Suprapubic skin (tissue), 4 donors: ENCODE measurements at regions not wholly inside any gene's neighbourhood (a gene's known extent, or its start where the extent isn't known, plus 50 kb on each side); places are given as distances from the start of the nearest gene placed in this dataset.

Experiments used
- DNase-seq, 2 donors: peaks; one replicate each; pipeline ENCODE4 v3.0.0-alpha.2; 2019; ENCODE audit warnings: low spot score in 2 of 2
- H3K27ac ChIP-seq: fragments of 200-600 bp; sonication (generic); one replicate; pipeline ENCODE4 v1.5.1; 2019
- H3K27me3 ChIP-seq: fragments of 200-600 bp; sonication (generic); one replicate; pipeline ENCODE4 v1.5.1; 2019
- H3K36me3 ChIP-seq: fragments of 200-600 bp; sonication (generic); one replicate; pipeline ENCODE4 v1.5.1; 2019
- H3K4me1 ChIP-seq: fragments of 200-600 bp; sonication (generic); one replicate; pipeline ENCODE4 v1.5.1; 2019
- H3K4me3 ChIP-seq: fragments of 200-600 bp; sonication (generic); one replicate; pipeline ENCODE4 v1.5.1; 2019; ENCODE audit warnings: mild to moderate bottlenecking
- H3K9me3 ChIP-seq: fragments of 200-600 bp; sonication (generic); one replicate; pipeline ENCODE4 v1.5.1; 2019
- CTCF ChIP-seq, 2 donors: fragments of 200-600 bp in 1 of 2; fragments of 450-650 bp in 1 of 2; sonication (generic) in 1 of 2; IDR thresholded peaks; one replicate each; pipeline ENCODE4 v1.5.1; 2016 to 2019; ENCODE audit warnings: antibody characterized with exemption in 2 of 2, mild to moderate bottlenecking in 1 of 2, moderate library complexity in 1 of 2
- EP300 ChIP-seq: sonication (generic); formaldehyde crosslinking; IDR thresholded peaks from one replicate; pipeline ENCODE4 v1.6.1; 2017; ENCODE audit warnings: antibody characterized with exemption
- POLR2A ChIP-seq, 2 donors: fragments of 450-650 bp; IDR thresholded peaks; one replicate each; pipeline ENCODE4 v1.6.1; 2017; ENCODE audit warnings: antibody characterized with exemption in 2 of 2, mild to moderate bottlenecking in 2 of 2, moderate library complexity in 2 of 2
- POLR2AphosphoS5 ChIP-seq, 3 donors: sonication (generic); formaldehyde crosslinking; IDR thresholded peaks; one replicate each; pipeline ENCODE4 v1.6.1; 2017; ENCODE audit warnings: antibody characterized with exemption in 3 of 3
- WGBS: methylation state at CpG from one replicate; pipeline ENCODE4 v1.1.5; 2018; 5-methylcytosine and 5-hydroxymethylcytosine counted together

DNA sequence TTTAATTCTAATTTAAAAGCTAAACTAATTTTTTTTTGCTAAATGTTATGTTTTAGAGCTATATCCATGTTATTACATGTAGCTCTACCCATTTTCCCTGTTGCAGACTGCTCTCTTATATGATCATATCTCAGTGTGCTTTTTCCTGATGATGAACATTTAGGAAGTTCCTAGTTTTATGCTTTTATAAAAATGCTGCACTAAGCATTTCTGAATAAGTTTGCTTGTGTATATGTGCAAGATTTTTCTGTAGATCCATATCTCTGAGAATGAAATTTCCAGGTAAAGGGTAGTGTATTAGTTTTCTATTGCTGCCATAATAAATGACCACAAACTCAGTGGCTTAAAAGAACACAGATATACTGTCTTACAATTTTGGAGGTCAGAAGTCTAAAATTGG lies 374.4 kb upstream of the E2F7 start:
- no peak for DNase-seq
- no peaks in the 10 kb centered on the region for H3K9me3 ChIP-seq
- H3K27ac ChIP-seq: no peak overlapping the region

DNA sequence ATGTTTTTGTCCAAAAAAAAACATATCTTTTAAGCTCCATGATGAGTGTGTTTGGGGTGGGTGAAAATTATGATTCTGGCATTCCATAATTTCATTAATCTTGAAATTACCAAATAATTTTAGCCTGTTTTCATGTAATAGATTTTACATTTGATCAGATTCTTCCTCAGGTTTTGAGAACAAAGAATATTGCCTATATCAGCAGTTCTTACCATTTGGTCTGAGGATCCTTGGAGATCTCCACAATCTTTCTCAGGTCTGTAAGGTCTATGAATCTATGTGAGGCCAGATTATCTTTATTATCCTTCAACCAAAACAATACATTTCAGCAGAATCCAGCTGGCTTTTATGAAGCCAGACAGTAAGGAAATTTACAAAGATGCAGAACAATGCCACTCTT lies 373.3 kb upstream of the E2F7 start:
- no peaks in the 10 kb centered on the region for H3K4me1 ChIP-seq
- no peak for TF ChIP-seq EP300
- TF ChIP-seq POLR2AphosphoS5 (IDR thresholded peaks at IDR 0.05): no peak
- TF ChIP-seq POLR2A (IDR thresholded peaks at IDR 0.05): no peak
- no peak for TF ChIP-seq CTCF (IDR thresholded peaks at IDR 0.05)
- H3K27ac ChIP-seq: no peak overlapping the region
- H3K36me3 ChIP-seq: no peaks in the 10 kb centered on the region
- no peaks in the 10 kb centered on the region for H3K9me3 ChIP-seq
- DNase-seq: no peak
- no peak overlapping the region for H3K4me3 ChIP-seq
- no peaks in the 10 kb centered on the region for H3K27me3 ChIP-seq

More for the DNA sequence above, 374.4 kb upstream of the E2F7 start:
- no peak for TF ChIP-seq POLR2AphosphoS5 (IDR thresholded peaks at IDR 0.05)
- TF ChIP-seq CTCF (IDR thresholded peaks at IDR 0.05): no peak
- no peak for TF ChIP-seq POLR2A (IDR thresholded peaks at IDR 0.05)
- no peak for TF ChIP-seq EP300
- no peak overlapping the region for H3K4me3 ChIP-seq
- H3K4me1 ChIP-seq: no peaks in the 10 kb centered on the region
- H3K36me3 ChIP-seq: no peaks in the 10 kb centered on the region
- H3K27me3 ChIP-seq: no peaks in the 10 kb centered on the region

DNA sequence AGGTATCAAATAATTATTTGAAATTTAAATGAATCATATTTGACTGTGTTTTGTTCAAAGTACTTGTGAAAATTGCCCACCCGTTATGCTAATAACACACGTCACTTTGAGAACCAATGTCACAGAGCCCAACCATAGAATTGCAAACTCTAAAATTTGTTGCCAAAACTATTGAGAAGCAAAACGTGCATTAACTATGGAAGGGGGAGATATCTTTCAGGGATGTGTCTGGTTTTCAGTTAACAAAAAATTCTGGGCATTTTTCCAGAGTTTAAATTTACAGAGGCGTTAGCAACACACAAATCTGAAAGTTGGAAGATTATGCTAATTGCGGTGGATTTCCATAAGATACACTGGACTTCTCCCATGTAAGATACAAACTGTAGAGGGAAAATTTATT lies 371.8 kb upstream of the E2F7 start:
- no peaks in the 10 kb centered on the region for H3K36me3 ChIP-seq
- 75% methylated on average over 5 of the region's 5 CpGs for WGBS
- no peaks in the 10 kb centered on the region for H3K4me1 ChIP-seq
- no peaks in the 10 kb centered on the region for H3K27me3 ChIP-seq
- no peaks in the 10 kb centered on the region for H3K9me3 ChIP-seq
- H3K27ac ChIP-seq: no peak overlapping the region
- no peak overlapping the region for H3K4me3 ChIP-seq
- TF ChIP-seq CTCF (IDR thresholded peaks at IDR 0.05) (no peak), EP300 (no peak), POLR2A (IDR thresholded peaks at IDR 0.05) (no peak), POLR2AphosphoS5 (IDR thresholded peaks at IDR 0.05) (no peak)
- DNase-seq: no peak

- no peaks in the 10 kb centered on the region for H3K27me3 ChIP-seq
- whole genome bisulfite sequencing: 62% methylated on average over 5 of the region's 5 CpGs
- no peaks in the 10 kb centered on the region for H3K9me3 ChIP-seq
- TF ChIP-seq CTCF (IDR thresholded peaks at IDR 0.05): no peak
- no peak for TF ChIP-seq POLR2A (IDR thresholded peaks at IDR 0.05)
- TF ChIP-seq POLR2AphosphoS5 (IDR thresholded peaks at IDR 0.05): no peak
- no peak for TF ChIP-seq EP300
- no peak overlapping the region for H3K4me3 ChIP-seq
- no peak for DNase-seq
- H3K36me3 ChIP-seq: no peaks in the 10 kb centered on the region
- H3K27ac ChIP-seq: no peak overlapping the region
- H3K4me1 ChIP-seq: no peaks in the 10 kb centered on the region
Measured at GRCh38 chr12:77435446-77436091, 370.2 kb upstream of the E2F7 start.

DNA sequence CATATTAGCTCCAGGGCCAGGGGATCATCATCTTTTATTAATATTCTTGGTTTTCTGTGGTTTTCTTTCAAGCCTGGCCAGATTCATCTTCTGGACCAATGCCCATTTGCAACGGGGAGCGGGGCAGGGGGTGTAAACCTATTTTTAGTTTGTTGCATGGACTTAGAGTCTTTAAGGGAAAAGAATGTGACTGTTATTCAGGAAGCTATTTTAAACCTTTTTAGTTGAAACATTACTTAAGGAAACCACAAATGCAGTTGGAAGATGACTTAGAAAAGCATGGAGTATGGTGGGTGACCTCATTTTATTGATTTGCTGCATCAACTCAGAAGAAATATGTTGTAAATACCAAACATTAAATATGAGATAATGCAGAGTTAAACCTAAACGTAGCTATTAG lies 368.4 kb upstream of the E2F7 start:
- WGBS: 38% methylated on average over 3 of the region's 3 CpGs
- H3K27ac ChIP-seq: no peak overlapping the region
- no peaks in the 10 kb centered on the region for H3K27me3 ChIP-seq
- no peaks in the 10 kb centered on the region for H3K9me3 ChIP-seq
- H3K36me3 ChIP-seq: no peaks in the 10 kb centered on the region
- no peaks in the 10 kb centered on the region for H3K4me1 ChIP-seq
- TF ChIP-seq CTCF (IDR thresholded peaks at IDR 0.05): no peak
- TF ChIP-seq POLR2A (IDR thresholded peaks at IDR 0.05): no peak
- no peak overlapping the region for H3K4me3 ChIP-seq
- DNase-seq: no peak
